T-helper 22 cell (primary cell): ENCODE measurements at regions not wholly inside any gene's neighbourhood (a gene's known extent, or its start where the extent isn't known, plus 50 kb on each side); places are given as distances from the start of the nearest gene placed in this dataset.
"Not testable (repeated sequence)": the region's sequence is repeated elsewhere in the genome, so short reads cannot be mapped to it uniquely, and the experiment has no call there.

ENCODE experiments used
- DNase-seq: peaks from one replicate; pipeline ENCODE4 v3.0.0-alpha.2; 2020; ENCODE audit warnings: low read depth

- no peak for DNase-seq
These were observed 187.8 kb downstream of the SHQ1 start for GRCh38 chr3:72660270-72661114.

DNA sequence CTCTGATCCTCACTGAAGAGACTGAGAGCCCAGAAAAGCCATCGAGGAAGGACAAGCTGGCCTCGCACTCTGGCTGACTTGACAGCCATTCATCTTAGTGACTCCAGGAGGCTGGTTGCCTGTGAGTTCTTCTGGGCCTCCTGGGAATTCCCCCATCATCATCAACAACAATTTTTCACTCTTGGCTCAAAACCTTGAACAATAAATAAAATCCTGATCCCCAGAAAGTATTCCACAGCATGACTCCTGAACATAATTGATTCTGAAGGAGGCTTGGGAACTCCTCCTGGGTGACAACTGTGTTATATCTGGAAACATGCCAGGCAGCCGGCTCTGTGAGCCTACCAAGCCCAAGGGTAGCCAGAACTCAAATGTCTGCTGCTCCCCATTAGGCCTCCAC, 188.6 kb downstream of the SHQ1 start:
- no peak for DNase-seq

DNA sequence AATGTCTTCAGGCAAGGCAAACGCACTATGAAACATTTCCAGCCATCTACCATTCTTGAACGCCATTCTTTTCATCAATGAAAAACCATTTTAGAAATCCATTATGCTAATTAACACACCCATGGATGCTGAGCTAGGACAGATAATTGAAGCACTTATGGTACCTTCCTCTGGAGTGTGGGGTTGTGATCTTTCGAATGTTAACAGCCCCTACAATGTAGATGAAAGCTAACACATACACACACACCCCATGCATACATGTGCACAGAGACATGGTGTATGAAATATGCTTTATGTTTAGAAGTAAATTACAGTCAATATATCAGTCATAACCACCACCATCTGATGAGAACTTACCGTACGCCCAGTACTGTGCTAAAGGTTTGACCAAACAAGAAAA, 189.1 kb downstream of the SHQ1 start:
- no peak for DNase-seq

DNA sequence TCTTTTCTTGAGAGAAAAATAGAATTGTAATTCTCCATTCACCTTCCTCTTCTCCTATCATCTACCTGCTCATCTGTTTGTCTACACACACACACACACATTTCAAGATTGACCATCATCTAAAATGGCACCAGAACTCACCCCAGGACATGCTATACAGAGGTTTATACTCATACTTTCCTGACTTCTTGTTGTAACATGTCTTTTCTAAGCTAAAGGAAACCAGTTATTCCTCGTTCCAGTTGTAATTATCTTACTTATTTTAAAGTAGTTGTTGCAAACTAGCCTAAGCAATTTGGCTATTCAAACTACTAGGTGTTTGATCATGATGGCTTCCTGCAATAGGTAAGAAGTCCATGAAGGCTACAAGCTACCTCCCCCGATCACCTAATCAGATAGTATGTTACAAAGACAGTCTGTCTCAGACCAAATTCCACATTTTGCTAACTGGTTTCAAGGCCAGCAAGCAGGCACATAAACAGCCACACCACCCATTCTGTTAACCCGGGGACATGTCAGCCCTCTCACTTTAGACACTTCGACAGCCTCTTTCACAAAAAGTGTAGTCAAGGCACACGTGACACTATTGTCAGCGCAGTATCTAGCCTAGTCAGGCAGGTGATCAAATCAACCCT, 189.7 kb downstream of the SHQ1 start:
- no peak for DNase-seq

- peak; percentile 8 for DNase-seq
These were observed 190.6 kb downstream of the SHQ1 start for GRCh38 chr3:72657666-72658065.

GRCh38 chr3:72655723-72656122, 192.5 kb downstream of the SHQ1 start:
- no peak for DNase-seq

GRCh38 chr3:72655131-72655551, 193.1 kb downstream of the SHQ1 start:
- DNase-seq = no peak

DNA sequence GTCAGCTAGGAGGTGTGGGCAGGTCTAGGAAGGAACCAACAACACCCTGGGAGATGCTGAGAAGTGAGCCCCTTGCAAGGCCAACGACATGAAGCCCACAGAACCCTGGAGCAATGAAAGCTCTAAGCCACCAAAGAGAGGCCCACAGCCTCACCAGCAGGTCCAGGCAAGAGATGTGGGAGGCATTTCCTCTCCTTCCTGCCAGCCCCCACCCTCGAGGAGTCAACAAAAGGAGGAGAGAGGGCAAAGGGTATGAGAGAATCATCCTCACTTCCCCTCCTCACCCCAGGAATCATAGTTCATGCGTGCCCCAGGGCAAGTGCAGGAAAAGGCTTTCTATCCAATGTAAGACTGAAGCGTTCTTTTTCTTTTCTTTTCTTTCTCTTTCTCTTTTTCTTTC, 195.8 kb downstream of the SHQ1 start:
- DNase-seq = no peak

DNA sequence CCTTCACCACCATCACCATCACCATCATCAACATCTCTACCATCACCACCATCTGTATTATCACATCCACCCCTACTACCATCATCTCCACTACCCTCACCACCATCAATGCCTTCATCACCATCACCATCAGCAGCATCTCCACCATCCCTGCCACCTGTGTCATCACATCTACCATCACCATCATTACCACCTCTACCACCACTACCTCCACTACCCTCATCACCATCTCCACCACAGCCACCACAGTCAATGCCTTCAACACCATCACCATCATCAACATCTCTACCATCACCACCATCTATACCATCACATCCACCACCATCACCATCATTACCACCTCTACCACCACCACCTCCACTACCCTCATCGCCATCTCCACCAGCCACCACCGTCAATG, 196.7 kb downstream of the SHQ1 start:
- no peak for DNase-seq

- DNase-seq = no peak
These were observed 202.0 kb downstream of the SHQ1 start for GRCh38 chr3:72646263-72646662.

DNA sequence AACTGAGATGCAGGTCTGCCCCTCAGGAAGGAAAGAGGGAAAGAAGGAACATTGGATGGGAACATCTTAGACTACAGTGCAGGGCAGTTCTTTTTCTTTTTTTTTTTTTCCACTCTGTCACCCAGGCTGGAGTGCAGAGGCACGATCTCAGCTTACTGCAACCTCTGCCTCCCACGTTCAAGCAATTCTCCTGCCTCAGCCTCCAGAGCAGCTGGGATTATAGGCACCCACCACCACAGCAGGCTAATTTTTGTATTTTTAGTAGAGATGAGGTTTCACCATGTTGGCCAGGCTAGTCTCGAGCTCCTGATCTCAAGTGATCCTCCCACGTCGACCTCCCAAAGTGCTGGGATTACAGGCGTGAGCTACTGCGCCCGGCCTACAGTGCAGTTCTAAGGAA, 204.6 kb downstream of the SHQ1 start:
- not testable (repeated sequence) for DNase-seq

GRCh38 chr3:72641684-72642083, 206.6 kb downstream of the SHQ1 start:
- no peak for DNase-seq

GRCh38 chr3:72641072-72641471, 207.2 kb downstream of the SHQ1 start:
- no peak for DNase-seq

DNA sequence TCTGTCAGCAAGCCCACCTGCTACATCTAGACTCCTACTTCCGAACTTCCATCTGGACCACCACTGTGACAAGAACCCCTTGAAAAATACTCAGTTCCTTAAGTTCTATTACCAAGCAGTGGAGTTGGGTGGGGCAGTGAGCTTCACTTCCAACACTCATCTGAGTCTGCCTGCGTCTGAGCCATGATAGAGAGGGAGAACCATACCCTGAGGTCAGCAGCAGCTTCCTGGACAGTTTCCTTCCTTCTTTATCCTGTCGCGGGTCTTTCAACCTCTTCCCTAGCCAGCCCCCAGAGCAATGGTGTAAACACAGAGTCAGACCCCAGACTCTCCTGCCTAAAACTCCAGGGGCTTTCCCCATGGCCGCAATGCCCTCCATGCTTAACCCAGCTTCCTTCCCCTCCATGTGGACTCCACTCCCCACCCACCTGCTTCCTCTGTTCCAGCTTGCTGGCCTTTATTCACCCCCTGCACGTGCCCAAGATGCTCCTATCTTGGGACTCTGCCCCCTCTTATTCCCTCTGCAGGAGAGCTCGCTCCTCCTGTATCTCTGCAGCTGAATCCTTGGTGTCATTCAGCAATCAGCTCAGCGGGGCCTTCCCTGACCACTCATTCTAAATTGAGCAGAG, 211.2 kb downstream of the SHQ1 start:
- DNase-seq = no peak

DNA sequence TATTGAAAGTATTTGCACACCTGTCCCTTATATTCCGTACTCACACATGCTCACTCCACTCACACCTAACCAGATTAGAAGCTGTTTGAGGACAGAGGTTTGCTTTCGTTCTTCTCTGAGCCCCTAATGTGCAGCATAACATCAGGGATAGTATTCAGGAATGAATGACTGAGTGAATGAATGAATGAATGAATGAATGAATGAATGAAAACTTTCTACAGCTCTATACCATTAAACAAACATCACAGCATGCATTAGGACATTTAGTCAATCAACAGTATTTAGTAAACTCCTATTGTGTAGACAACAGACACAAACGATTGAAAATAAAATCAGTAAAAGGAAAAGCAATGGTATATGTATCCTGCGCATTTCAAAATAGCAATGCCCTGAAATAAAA, 212.7 kb downstream of the SHQ1 start:
- DNase-seq = no peak

DNA sequence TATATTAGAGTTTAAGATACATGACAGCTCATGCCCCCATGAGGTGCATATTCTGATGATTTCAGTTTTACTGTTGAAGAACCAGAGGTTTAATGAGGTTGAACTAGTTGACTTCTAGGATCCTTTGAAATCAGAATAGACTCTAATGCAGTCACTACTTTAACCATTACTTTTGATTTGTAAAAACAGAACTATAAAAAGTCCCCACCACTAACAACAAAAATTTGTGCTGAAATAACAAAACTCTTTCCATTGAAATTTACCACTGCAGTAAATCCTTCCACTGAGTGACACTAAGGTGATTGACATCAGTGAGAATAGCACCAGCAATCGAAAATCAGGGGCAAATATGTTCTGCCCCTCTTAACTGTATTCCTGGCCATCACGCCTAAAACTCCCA, 214.1 kb downstream of the SHQ1 start:
- DNase-seq = no peak

DNA sequence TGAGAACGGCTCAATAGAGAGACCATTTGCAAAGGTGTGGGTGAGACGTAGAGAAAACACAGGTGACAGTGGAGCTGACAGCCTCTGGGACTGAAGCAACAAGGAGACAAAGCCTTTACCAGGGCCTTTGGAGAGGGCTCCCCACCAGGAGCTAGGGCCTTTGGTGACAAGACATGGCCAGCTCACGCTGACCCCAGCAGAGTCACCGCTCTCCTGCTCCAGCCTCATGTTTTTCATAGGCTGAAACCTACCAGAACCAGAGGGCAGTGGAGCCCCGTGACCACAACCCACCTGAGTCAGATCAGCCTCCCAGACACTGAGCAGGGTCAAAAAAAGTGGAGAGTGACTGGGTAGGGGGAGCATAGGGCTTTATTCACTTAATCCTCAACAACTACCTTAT, 214.7 kb downstream of the SHQ1 start:
- DNase-seq = no peak

- no peak for DNase-seq
These were observed 215.1 kb downstream of the SHQ1 start for GRCh38 chr3:72633121-72633520.

DNA sequence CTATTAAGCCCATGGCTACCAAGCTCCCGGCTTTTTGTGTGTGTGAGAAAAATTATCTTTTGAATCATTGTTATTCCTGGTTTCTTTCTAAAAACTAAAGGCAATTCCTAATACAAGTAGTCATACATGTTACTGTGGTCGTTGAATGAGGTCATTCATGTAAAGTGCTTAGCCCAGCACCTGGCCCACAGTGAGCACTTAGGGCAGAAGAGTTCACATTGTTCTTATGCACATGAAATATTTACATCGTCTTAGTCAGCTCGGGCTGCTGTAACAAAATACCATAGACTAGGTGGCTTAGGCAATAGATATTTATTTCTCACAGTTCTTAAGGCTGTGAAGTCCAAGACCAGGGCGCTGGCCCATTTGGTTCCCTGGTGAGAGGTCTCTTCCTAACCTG, 216.1 kb downstream of the SHQ1 start:
- DNase-seq = no peak

GRCh38 chr3:72630969-72631344, 217.3 kb downstream of the SHQ1 start:
- no peak for DNase-seq

- DNase-seq = no peak
These were observed 217.8 kb downstream of the SHQ1 start for GRCh38 chr3:72630327-72630968.

DNA sequence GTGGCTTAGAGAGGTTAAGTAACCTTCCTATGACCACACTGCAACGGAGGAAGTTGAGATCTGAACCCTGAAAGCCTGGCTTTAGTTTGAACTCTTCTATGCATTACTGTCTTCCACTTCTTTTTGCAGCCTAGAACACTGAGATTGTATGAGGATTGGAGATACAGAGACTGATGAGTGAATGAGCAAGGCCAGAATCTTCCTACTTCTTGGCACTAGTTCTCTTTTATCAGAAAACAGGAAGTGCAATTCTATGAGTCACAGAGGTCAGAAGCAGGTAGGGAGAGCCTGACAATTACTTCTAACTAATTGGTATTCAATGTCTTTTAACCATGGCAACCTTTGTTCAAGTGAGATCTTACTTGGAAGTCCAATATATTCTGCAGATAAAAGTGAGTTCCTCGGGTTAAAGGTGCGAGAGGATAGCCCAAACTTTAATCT, 219.0 kb downstream of the SHQ1 start:
- no peak for DNase-seq

- no peak for DNase-seq
These were observed 220.2 kb downstream of the SHQ1 start for GRCh38 chr3:72628065-72628464.
